OCI-LY1 (cell line): ENCODE measurements at regions not wholly inside any gene's neighbourhood (a gene's known extent, or its start where the extent isn't known, plus 50 kb on each side); places are given as distances from the start of the nearest gene placed in this dataset.

Experiments used
- CTCF ChIP-seq: fragments of 200-600 bp; sonication (generic), shearing (Covaris generic); IDR thresholded peaks from 2 replicates; pipeline ENCODE4 v1.5.1; 2017; ENCODE audit warnings: mild to moderate bottlenecking, antibody characterized with exemption, low read length, moderate library complexity, mixed read lengths
- EZH2 ChIP-seq: fragments of 200-600 bp; sonication (generic), shearing (Covaris generic); IDR thresholded peaks from 2 replicates; pipeline ENCODE4 v1.8.0; 2017; ENCODE audit warnings: borderline replicate concordance, mixed run types, mild to moderate bottlenecking, antibody characterized with exemption, low read length, moderate library complexity, mixed read lengths

GRCh38 chr2:107305966-107306365 is 420.0 kb upstream of the ST6GAL2 start:
- TF ChIP-seq CTCF (no peak), EZH2 (no peak)
